HFF-Myc (cell line): ENCODE measurements at regions not wholly inside any gene's neighbourhood (a gene's known extent, or its start where the extent isn't known, plus 50 kb on each side); places are given as distances from the start of the nearest gene placed in this dataset.
"Not testable (repeated sequence)": the region's sequence is repeated elsewhere in the genome, so short reads cannot be mapped to it uniquely, and the experiment has no call there.

ENCODE experiments used
- DNase-seq: peaks from one replicate; pipeline ENCODE4 v3.0.0-alpha.2; 2011; ENCODE audit warnings: low read depth; ENCODE audit errors: extremely low read depth
- H3K4me3 ChIP-seq: replicated peaks from 2 replicates; pipeline ENCODE4 v1.5.1; 2011; ENCODE audit warnings: low read depth, mild to moderate bottlenecking, control low read depth, low read length
- TF ChIP-seq, protein P1 (sequence below): IDR thresholded peaks from 2 replicates; pipeline ENCODE4 v1.5.1; 2012; ENCODE audit warnings: mild to moderate bottlenecking, low read depth, low read length, control low read depth; ENCODE audit errors: missing control alignments

DNA sequence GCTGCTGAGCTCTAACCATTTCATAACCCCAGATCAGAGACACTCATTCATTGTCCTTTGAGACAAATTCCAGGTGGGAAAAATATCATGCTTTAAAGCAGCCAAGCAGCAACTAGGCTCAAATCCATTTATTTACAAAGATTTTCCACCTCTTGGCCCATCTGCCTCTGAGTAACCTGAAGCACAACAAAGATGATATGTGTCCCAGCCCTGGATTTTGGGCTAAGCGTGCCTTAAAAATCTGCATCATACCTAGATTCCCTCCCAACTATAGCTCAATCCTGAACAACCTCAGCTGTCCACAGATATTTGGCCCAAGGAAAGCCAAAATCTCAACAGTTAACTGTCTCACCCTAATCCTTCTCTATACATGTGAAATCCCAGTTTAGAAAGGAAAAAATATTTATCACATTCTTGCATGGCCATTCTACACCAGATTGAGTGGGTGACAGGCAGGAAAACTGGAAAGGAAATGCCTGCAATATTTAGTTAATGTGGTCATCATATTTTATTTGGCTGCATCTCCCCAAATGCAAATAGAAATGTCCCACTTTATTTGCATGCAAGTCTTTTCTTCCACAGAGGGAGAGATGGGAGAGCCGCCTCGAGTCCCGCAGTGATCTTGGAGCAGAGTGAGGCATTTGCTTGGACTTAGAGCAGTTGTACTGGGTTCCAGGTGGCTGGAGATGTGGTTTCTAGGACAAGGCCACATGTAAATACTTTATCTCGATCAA, 146.4 kb upstream of the EOLA2 start:
- no peak overlapping the region for H3K4me3 ChIP-seq
- peak; percentile 16 for DNase-seq
- TF ChIP-seq, protein P1, sequence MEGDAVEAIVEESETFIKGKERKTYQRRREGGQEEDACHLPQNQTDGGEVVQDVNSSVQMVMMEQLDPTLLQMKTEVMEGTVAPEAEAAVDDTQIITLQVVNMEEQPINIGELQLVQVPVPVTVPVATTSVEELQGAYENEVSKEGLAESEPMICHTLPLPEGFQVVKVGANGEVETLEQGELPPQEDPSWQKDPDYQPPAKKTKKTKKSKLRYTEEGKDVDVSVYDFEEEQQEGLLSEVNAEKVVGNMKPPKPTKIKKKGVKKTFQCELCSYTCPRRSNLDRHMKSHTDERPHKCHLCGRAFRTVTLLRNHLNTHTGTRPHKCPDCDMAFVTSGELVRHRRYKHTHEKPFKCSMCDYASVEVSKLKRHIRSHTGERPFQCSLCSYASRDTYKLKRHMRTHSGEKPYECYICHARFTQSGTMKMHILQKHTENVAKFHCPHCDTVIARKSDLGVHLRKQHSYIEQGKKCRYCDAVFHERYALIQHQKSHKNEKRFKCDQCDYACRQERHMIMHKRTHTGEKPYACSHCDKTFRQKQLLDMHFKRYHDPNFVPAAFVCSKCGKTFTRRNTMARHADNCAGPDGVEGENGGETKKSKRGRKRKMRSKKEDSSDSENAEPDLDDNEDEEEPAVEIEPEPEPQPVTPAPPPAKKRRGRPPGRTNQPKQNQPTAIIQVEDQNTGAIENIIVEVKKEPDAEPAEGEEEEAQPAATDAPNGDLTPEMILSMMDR: no peak

- DNase-seq: no peak
- no peak overlapping the region for H3K4me3 ChIP-seq
- TF ChIP-seq, protein P1: no peak
These were observed 147.6 kb upstream of the EOLA2 start for GRCh38 chrX:150085881-150086280.

DNA sequence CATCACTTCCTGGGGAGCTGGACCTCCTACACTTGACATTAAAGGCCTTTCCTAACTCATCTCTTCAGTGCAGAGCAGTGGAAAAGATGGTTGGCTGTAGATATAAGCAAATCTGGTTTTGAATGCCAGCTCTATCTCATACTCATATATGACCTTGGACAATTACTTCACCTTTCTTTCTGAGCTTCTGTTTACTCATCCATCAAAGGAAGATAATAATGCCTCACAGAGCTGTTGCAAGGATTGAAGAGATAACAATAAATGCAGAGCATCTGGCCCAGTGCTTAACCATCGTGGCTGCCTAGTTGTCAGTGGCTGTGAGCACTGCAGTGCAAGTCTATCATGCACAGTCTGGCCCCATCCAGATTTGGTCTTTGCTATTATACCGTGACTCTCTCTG, 148.1 kb upstream of the EOLA2 start:
- H3K4me3 ChIP-seq: no peak overlapping the region
- no peak for DNase-seq
- TF ChIP-seq, protein P1: no peak

GRCh38 chrX:150087612-150088011, 149.3 kb upstream of the EOLA2 start:
- no peak for DNase-seq
- TF ChIP-seq, protein P1: no peak

DNA sequence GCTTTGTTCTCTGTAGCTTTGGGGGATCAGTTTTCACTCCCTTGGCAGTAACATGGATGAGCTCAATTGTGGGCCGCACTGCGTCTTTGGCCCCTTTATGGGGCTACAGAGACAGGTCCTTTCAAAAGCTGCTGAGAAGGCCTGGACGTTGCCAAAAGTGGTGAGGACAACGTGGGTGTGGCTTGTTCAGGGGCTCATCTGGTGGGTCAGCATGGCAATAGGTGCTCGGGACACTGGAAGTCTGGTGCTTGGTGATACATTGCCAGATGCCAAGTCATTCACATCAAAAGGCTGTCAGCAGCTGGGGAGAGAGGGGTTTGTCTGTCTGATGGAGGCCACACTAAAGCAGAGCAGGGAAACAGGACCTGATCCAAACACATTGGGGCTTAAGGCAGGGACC, 149.8 kb upstream of the EOLA2 start:
- H3K4me3 ChIP-seq: no peak overlapping the region
- TF ChIP-seq, protein P1: no peak
- DNase-seq: no peak

More at GRCh38 chrX:150087612-150088011, 149.3 kb upstream of the EOLA2 start:
- H3K4me3 ChIP-seq: no peak overlapping the region

DNA sequence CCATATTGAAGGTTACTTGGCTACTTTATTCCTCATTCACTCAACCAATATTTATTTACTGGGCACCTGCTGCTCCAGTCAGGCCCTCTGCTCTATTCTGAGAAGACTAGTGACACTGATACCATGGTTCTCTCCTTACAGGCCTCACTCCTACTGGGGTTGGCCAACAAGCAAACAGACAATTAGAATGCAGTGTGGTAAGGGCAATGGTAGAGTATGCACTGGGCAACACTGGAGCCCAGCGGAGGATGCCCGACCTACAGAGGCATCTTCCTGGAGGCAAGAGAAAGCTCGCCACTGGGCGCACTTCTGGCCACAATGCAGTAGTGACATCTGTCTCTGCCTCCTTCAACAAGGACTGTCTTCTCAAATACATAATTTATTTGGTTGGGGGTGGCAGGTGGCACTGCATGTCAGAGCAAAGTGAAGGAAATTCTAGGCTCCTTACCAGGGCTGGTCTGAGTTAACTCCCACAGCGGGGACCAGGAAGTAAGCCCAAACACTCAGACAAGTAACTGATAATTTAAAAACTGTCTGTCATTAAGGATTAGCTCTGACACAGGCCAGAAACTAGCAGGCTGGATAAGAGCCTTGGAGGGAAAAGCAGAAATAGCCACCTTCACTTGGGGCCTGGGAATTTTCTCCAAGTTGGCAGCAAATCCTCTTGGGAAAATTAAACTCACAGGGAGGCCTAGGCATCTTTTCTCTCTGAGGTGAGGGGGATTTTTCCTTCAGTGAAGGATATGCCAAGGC, 150.7 kb upstream of the EOLA2 start:
- TF ChIP-seq, protein P1: no peak
- no peak overlapping the region for H3K4me3 ChIP-seq
- DNase-seq: no peak

GRCh38 chrX:150091300-150091699, 153.0 kb upstream of the EOLA2 start:
- H3K4me3 ChIP-seq, DNase-seq: not testable (repeated sequence)
